ENCODE measurements at regions not wholly inside any gene's neighbourhood (a gene's known extent, or its start where the extent isn't known, plus 50 kb on each side); places are given as distances from the start of the nearest gene placed in this dataset.

DNA sequence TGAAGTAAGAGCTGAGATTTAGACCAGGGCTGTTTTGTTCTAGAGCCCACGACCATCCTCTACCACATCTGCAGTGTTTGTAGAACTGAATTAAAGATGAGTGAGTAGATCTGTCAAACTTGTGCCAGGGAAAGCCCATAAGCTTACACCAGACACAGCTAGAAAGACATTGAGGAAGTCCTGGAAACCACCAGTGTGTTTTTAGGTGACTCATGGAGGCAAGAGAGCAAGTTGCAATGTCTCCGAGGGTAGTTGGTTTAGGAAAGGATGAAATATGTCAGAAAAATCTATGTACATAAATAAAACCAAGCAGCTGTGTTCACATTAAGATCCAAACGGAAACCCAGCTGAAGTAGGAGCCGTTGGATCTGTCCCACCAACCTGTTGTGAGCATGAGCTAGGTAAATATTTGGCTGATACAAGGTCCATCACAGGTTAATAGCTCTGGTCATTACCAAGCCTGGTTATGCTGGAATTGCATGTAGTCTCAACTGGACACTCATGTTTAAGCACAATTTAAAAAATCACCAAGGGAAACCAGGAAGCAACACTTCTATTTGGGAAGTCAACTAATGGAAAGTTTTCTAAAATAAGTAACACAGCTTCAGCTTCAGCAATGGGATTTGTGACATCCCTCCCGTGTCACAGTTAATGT lies 49.9 kb upstream of the PLEKHG3 start:
- Histone ChIP-seq H3K9me3 (no peaks in the 10 kb centered on the region), H3K27me3 (ENCODE audit: insufficient read depth in 3 of 3, low read length in 2 of 3) (no peaks in the 10 kb centered on the region), H3K27ac (peak overlapping the region; percentile 53), H3K36me3 (ENCODE audit: insufficient read depth in 1 of 2, low read depth in 1 of 2) (no peaks in the 10 kb centered on the region), H3K4me3 (no peak overlapping the region), H3K4me1 (no peaks in the 10 kb centered on the region)
- TF ChIP-seq, protein P1, sequence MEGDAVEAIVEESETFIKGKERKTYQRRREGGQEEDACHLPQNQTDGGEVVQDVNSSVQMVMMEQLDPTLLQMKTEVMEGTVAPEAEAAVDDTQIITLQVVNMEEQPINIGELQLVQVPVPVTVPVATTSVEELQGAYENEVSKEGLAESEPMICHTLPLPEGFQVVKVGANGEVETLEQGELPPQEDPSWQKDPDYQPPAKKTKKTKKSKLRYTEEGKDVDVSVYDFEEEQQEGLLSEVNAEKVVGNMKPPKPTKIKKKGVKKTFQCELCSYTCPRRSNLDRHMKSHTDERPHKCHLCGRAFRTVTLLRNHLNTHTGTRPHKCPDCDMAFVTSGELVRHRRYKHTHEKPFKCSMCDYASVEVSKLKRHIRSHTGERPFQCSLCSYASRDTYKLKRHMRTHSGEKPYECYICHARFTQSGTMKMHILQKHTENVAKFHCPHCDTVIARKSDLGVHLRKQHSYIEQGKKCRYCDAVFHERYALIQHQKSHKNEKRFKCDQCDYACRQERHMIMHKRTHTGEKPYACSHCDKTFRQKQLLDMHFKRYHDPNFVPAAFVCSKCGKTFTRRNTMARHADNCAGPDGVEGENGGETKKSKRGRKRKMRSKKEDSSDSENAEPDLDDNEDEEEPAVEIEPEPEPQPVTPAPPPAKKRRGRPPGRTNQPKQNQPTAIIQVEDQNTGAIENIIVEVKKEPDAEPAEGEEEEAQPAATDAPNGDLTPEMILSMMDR (IDR thresholded peaks at IDR 0.05): no peak
- peak; percentile 36 to 59 (median 46) for ATAC-seq
- intact Hi-C loops (cut with DNase I): no loop called here
- WGBS, 3 donors: 15 to 17% (median 16%) methylated on average over 5 of the region's 5 CpGs
- no peak for DNase-seq

All from psoas muscle (tissue), 7 donors.